Neural crest cell (in vitro differentiated cells): ENCODE measurements at regions not wholly inside any gene's neighbourhood (a gene's known extent, or its start where the extent isn't known, plus 50 kb on each side); places are given as distances from the start of the nearest gene placed in this dataset.

Experiments
- DNase-seq: peaks from one replicate; pipeline ENCODE4 v3.0.0; 2021; ENCODE audit warnings: low read depth, mixed read lengths, low spot score
- H3K27ac Mint-ChIP-seq: one replicate; pipeline ENCODE4 v1.8.0; 2021; ENCODE audit warnings: mild to moderate bottlenecking, mixed read lengths; ENCODE audit not compliant: unreplicated experiment
- H3K27me3 Mint-ChIP-seq: 2 replicates; pipeline ENCODE4 v1.8.0; 2021; ENCODE audit warnings: low read depth, mild to moderate bottlenecking, mixed read lengths
- H3K36me3 Mint-ChIP-seq: 2 replicates; pipeline ENCODE4 v1.8.0; 2021; ENCODE audit warnings: low read depth, mild to moderate bottlenecking, mixed read lengths
- H3K4me1 Mint-ChIP-seq: 2 replicates; pipeline ENCODE4 v1.8.0; 2021; ENCODE audit warnings: mixed read lengths
- H3K4me3 Mint-ChIP-seq: one replicate; pipeline ENCODE4 v1.8.0; 2021; ENCODE audit warnings: mild to moderate bottlenecking, mixed read lengths
- H3K9me3 Mint-ChIP-seq: 2 replicates; pipeline ENCODE4 v1.8.0; 2021; ENCODE audit warnings: mixed read lengths
- CTCF ChIP-seq: fragments of 200-600 bp; sonication (generic); conservative IDR thresholded peaks from 2 replicates; pipeline ENCODE4 v1.5.0; 2021; ENCODE audit warnings: antibody characterized with exemption, mild to moderate bottlenecking

DNA sequence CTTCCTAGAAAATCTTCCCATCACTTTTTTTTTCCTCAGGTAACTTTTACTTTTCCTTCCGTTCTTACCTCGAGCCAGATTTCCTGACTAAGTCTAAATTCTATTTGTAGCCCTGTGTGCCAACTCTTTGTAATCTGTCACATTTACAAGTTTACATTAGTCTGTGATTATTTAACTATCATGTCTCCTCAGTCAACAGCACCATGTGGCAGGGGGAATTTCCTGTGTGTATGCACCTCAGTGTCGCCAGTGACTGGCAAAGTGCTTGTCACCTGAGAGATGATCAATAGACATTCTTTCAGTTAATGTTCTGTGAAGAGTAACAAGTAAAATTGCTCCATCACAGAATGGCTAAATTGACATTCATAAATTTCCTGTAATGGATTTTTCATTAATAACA, 468.5 kb downstream of the PDGFC start:
- Mint-ChIP-seq H3K36me3 (peaks cover 2% of the 10 kb centered on the region), H3K4me1 (no peaks in the 10 kb centered on the region), H3K27ac (no peak overlapping the region), H3K27me3 (no peaks in the 10 kb centered on the region), H3K4me3 (no peak overlapping the region), H3K9me3 (peaks cover 4% of the 10 kb centered on the region)
- no peak for TF ChIP-seq CTCF
- DNase-seq = no peak

DNA sequence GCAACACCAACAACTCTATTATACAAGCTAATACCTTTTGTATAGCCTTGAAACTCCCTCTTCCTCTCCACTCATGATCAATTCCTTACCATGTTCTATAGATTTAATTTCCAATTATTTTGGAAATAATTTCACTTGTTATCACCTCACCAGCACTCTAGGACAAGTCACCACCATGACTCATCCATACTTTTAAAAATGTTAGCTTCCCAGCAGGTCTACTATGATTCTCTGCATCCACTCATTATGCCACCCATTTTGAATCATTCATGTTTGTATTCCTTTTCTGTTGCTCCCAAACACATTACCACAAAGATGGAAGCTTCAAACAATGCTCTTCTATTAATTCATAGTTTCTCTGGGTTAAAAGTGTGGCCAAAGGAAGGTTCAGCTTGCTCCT, 469.6 kb downstream of the PDGFC start:
- no peaks in the 10 kb centered on the region for H3K27me3 Mint-ChIP-seq
- no peak for TF ChIP-seq CTCF
- H3K9me3 Mint-ChIP-seq = no peaks in the 10 kb centered on the region
- H3K4me3 Mint-ChIP-seq = no peak overlapping the region
- no peak overlapping the region for H3K27ac Mint-ChIP-seq
- no peaks in the 10 kb centered on the region for H3K4me1 Mint-ChIP-seq
- H3K36me3 Mint-ChIP-seq = peaks cover under 1% of the 10 kb centered on the region
- DNase-seq = no peak

GRCh38 chr4:156499684-156500083, 471.9 kb downstream of the PDGFC start:
- no peak for TF ChIP-seq CTCF
- Mint-ChIP-seq H3K4me1 (no peaks in the 10 kb centered on the region), H3K27ac (no peak overlapping the region), H3K4me3 (no peak overlapping the region), H3K27me3 (no peaks in the 10 kb centered on the region), H3K36me3 (no peaks in the 10 kb centered on the region), H3K9me3 (no peaks in the 10 kb centered on the region)
- no peak for DNase-seq

GRCh38 chr4:156497486-156497885, 474.1 kb downstream of the PDGFC start:
- H3K4me3 Mint-ChIP-seq = no peak overlapping the region
- H3K27me3 Mint-ChIP-seq = no peaks in the 10 kb centered on the region
- no peak for DNase-seq
- no peaks in the 10 kb centered on the region for H3K9me3 Mint-ChIP-seq
- no peaks in the 10 kb centered on the region for H3K4me1 Mint-ChIP-seq
- no peak for TF ChIP-seq CTCF
- H3K36me3 Mint-ChIP-seq = no peaks in the 10 kb centered on the region
- H3K27ac Mint-ChIP-seq = no peak overlapping the region

- H3K27me3 Mint-ChIP-seq = no peaks in the 10 kb centered on the region
- no peak for DNase-seq
- H3K4me3 Mint-ChIP-seq = no peak overlapping the region
- no peak for TF ChIP-seq CTCF
- no peaks in the 10 kb centered on the region for H3K36me3 Mint-ChIP-seq
- H3K4me1 Mint-ChIP-seq = no peaks in the 10 kb centered on the region
- no peak overlapping the region for H3K27ac Mint-ChIP-seq
- H3K9me3 Mint-ChIP-seq = peaks cover under 1% of the 10 kb centered on the region
Measured at GRCh38 chr4:156496797-156497196, 474.8 kb downstream of the PDGFC start.

DNA sequence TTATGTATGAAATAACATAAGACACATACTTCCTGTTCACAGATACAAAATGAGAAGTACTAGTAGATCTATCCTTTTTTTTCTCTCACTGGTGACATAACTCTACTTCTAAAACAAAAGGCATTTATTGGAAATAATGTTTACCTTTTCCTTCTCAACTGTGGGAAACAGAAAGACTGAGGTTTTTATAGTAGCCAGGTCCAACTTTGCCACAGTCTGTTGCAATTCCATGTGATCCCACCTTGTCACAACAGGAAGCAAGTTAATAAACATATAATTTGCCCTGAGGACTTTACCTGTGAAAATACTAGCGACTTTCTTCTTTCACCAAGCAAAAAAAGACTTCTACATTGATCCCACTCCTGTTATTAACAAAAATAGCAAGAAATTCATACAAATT, 475.8 kb downstream of the PDGFC start:
- Mint-ChIP-seq H3K9me3 (peaks cover 7% of the 10 kb centered on the region), H3K4me1 (no peaks in the 10 kb centered on the region), H3K27ac (no peak overlapping the region), H3K27me3 (no peaks in the 10 kb centered on the region), H3K4me3 (no peak overlapping the region), H3K36me3 (no peaks in the 10 kb centered on the region)
- no peak for TF ChIP-seq CTCF
- DNase-seq = no peak
